ENCODE measurements at regions not wholly inside any gene's neighbourhood (a gene's known extent, or its start where the extent isn't known, plus 50 kb on each side); places are given as distances from the start of the nearest gene placed in this dataset.

DNA sequence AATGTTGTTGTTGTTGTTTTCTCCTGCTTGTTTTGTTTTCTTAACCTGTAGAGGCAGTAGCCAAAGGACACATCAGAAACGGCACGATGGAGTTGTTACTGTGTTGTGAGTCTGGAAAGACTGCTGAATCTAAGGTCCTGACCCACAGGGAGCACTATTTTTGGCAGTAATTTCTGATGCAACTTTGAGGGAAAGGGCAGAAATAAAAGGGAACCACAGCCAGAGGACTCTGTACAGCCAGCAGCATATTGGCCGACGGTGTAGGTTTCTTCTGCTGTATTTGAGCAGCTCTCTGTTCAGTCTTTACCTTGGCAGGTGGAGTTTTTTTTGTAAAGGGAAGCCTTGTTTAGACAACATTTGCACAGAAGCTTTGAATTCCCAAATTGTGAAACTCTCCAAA, 203.0 kb upstream of the GPR101 start:
- TF ChIP-seq, protein P1, sequence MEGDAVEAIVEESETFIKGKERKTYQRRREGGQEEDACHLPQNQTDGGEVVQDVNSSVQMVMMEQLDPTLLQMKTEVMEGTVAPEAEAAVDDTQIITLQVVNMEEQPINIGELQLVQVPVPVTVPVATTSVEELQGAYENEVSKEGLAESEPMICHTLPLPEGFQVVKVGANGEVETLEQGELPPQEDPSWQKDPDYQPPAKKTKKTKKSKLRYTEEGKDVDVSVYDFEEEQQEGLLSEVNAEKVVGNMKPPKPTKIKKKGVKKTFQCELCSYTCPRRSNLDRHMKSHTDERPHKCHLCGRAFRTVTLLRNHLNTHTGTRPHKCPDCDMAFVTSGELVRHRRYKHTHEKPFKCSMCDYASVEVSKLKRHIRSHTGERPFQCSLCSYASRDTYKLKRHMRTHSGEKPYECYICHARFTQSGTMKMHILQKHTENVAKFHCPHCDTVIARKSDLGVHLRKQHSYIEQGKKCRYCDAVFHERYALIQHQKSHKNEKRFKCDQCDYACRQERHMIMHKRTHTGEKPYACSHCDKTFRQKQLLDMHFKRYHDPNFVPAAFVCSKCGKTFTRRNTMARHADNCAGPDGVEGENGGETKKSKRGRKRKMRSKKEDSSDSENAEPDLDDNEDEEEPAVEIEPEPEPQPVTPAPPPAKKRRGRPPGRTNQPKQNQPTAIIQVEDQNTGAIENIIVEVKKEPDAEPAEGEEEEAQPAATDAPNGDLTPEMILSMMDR (IDR thresholded peaks at IDR 0.05): no peak
- TF ChIP-seq EZH2phosphoT487 (IDR thresholded peaks at IDR 0.05): no peak
